Karpas-422 (cell line): ENCODE measurements at regions not wholly inside any gene's neighbourhood (a gene's known extent, or its start where the extent isn't known, plus 50 kb on each side); places are given as distances from the start of the nearest gene placed in this dataset.
"Not testable (repeated sequence)": the region's sequence is repeated elsewhere in the genome, so short reads cannot be mapped to it uniquely, and the experiment has no call there.

Experiments used
- DNase-seq: peaks from one replicate; pipeline ENCODE4 v3.0.0-alpha.2; 2015
- H2AFZ ChIP-seq: fragments of 200-600 bp; sonication (generic); 2 replicates; pipeline ENCODE4 v1.6.1; 2014; ENCODE audit warnings: antibody characterized with exemption, low read length, mixed read lengths
- H3K27ac ChIP-seq: fragments of 200-600 bp; sonication (generic); 2 replicates; pipeline ENCODE4 v1.5.1; 2014; ENCODE audit warnings: mild to moderate bottlenecking, low read length, moderate library complexity
- H3K27me3 ChIP-seq: fragments of 200-600 bp; sonication (generic); 2 replicates; pipeline ENCODE4 v1.6.1; 2014; ENCODE audit warnings: low read length, mixed read lengths
- H3K36me3 ChIP-seq: fragments of 200-600 bp; sonication (generic); 2 replicates; pipeline ENCODE4 v1.6.1; 2014; ENCODE audit warnings: low read length, mixed read lengths; ENCODE audit not compliant: insufficient read depth
- H3K4me1 ChIP-seq: fragments of 200-600 bp; sonication (generic); 2 replicates; pipeline ENCODE4 v1.6.1; 2014; ENCODE audit warnings: mild to moderate bottlenecking, low read length, mixed read lengths
- H3K4me2 ChIP-seq: fragments of 200-600 bp; sonication (generic); 2 replicates; pipeline ENCODE4 v1.6.1; 2014; ENCODE audit warnings: low read length, low read depth, mild to moderate bottlenecking; ENCODE audit not compliant: poor library complexity, severe bottlenecking
- H3K4me3 ChIP-seq: fragments of 200-600 bp; sonication (generic); 2 replicates; pipeline ENCODE4 v1.5.1; 2014; ENCODE audit warnings: mild to moderate bottlenecking, antibody characterized with exemption, low read length, mixed read lengths
- H3K79me2 ChIP-seq: fragments of 200-600 bp; sonication (generic); 2 replicates; pipeline ENCODE4 v1.6.1; 2014; ENCODE audit warnings: mild to moderate bottlenecking, low read length, mixed read lengths
- H3K9ac ChIP-seq: fragments of 200-600 bp; sonication (generic); 2 replicates; pipeline ENCODE4 v1.6.0; 2014; ENCODE audit warnings: low read length
- H3K9me2 ChIP-seq: fragments of 200-600 bp; sonication (generic), shearing (Covaris generic); replicated peaks from 2 replicates; pipeline ENCODE4 v1.6.0; 2014; ENCODE audit warnings: mild to moderate bottlenecking, low read length, moderate library complexity; ENCODE audit not compliant: insufficient read depth
- H3K9me3 ChIP-seq: fragments of 300-700, 200-600 bp; sonication (generic); 2 replicates; pipeline ENCODE4 v1.6.1; 2014; ENCODE audit warnings: low read length, mixed read lengths
- H4K20me1 ChIP-seq: fragments of 200-600 bp; sonication (generic); 2 replicates; pipeline ENCODE4 v1.6.1; 2014; ENCODE audit warnings: mild to moderate bottlenecking, antibody characterized with exemption, low read length, low read depth; ENCODE audit not compliant: insufficient read depth

DNA sequence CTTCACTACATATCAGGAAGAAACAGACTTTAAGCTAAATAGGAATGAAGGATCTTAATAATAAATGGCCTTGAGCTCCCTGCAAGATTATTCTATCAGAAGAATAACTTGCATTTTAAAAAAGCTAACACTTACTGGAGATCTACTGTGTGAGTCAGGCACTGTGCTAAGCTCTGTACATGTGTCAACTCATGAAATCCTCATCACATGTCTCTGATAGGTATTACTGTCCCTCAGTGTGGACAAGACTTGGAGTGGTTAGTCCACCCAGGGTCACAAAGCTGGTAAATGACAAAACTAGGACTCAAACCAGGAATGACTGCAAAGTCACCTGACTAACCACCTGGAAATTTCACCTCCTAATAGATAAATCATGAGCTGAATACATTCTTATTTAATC lies 57.1 kb upstream of the KCTD7 start:
- no peaks in the 10 kb centered on the region for H3K27me3 ChIP-seq
- no peak overlapping the region for H2AFZ ChIP-seq
- no peaks in the 10 kb centered on the region for H3K9me3 ChIP-seq
- no peak overlapping the region for H3K27ac ChIP-seq
- no peak for DNase-seq
- H3K79me2 ChIP-seq: peaks cover 88% of the 10 kb centered on the region
- H3K36me3 ChIP-seq: peaks cover 32% of the 10 kb centered on the region
- H3K4me2 ChIP-seq: no peak overlapping the region
- H3K4me3 ChIP-seq: no peak overlapping the region
- H3K9me2 ChIP-seq: no peaks in the 10 kb centered on the region
- no peaks in the 10 kb centered on the region for H3K4me1 ChIP-seq
- H4K20me1 ChIP-seq: peaks cover 4% of the 10 kb centered on the region; the same call in 1 of the 2 replicates
- no peak overlapping the region for H3K9ac ChIP-seq

DNA sequence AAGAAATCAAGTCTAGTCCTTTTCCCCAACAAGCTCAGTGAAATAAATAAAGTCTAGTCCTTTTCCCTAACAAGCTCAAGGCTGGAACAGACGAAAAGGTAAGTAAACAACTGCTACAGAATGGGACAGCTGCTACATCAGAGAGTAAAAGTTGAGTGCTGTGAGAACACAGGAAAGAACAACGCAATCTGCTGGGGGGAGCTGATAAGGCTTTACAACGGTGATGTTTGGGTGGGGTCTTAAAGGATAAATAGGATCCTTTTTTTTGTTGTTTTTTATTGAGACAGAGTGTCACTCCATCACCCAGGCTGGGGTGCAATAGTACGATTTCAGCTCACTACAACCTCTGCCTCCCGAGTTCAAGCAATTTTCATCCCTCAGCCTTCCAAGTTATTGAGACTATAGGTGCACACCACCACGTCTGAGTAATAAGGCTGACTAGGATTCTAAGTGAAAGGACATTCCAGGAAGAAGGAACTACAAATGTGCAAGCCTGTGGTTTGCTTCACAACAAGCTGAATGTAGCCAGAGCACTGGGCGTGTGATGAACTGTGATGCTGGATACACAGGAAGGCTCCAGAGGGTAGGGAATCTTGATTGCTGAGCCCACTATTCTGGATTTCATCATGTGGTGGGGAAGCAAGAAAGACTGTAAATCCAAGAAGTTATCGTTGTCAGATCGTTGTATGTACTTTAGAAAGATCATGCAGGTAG lies 54.7 kb upstream of the KCTD7 start:
- not testable (repeated sequence) for H3K9ac ChIP-seq, H2AFZ ChIP-seq, H3K9me3 ChIP-seq, H3K4me2 ChIP-seq, H3K9me2 ChIP-seq, H3K27me3 ChIP-seq, H3K4me3 ChIP-seq, H4K20me1 ChIP-seq, H3K27ac ChIP-seq, DNase-seq
- peaks cover 19% of the 10 kb centered on the region for H3K4me1 ChIP-seq
- peaks cover 88% of the 10 kb centered on the region for H3K79me2 ChIP-seq
- H3K36me3 ChIP-seq: peaks cover 31% of the 10 kb centered on the region; the same call in 1 of the 2 replicates

GRCh38 chr7:66574768-66575167 lies 53.9 kb upstream of the KCTD7 start:
- H3K79me2 ChIP-seq: peaks cover 88% of the 10 kb centered on the region
- DNase-seq: not testable (repeated sequence)

DNA sequence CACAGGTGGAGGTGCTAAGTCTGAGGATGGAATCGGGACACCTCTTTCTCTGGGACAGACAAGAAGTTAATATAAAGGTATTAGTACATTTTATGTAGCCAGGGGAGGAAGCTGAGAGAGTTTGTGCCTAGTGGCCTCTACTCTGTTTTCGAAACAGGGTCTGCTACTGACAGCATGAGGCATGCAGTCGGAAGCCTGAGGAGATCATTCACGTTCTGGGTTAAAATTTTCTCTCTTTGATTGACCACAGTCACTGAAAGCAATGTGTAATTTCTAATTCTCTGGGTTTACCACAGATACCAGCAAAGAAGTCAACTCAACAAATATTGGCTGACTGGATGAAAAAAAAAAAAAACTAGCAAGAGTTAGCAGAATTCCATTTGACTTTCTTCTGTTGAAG lies 53.3 kb upstream of the KCTD7 start:
- Histone ChIP-seq H3K79me2 (peaks cover 85% of the 10 kb centered on the region), H3K9ac (no peak overlapping the region)

More at GRCh38 chr7:66574768-66575167, 53.9 kb upstream of the KCTD7 start:
- not testable (repeated sequence) for H3K9ac ChIP-seq, H3K4me3 ChIP-seq, H3K9me3 ChIP-seq, H3K27ac ChIP-seq, H2AFZ ChIP-seq, H3K4me2 ChIP-seq, H3K9me2 ChIP-seq, H4K20me1 ChIP-seq, H3K27me3 ChIP-seq
- peaks cover 23% of the 10 kb centered on the region for H3K4me1 ChIP-seq
- peaks cover 29% of the 10 kb centered on the region; the same call in 1 of the 2 replicates for H3K36me3 ChIP-seq

GRCh38 chr7:66576646-66577045 lies 52.0 kb upstream of the KCTD7 start:
- Histone ChIP-seq H3K4me2 (no peak overlapping the region), H3K36me3 (peaks cover 29% of the 10 kb centered on the region; the same call in 1 of the 2 replicates), H3K4me3 (no peak overlapping the region), H2AFZ (no peak overlapping the region), H3K9me3 (no peaks in the 10 kb centered on the region), H3K27ac (no peak overlapping the region), H3K4me1 (peaks cover 33% of the 10 kb centered on the region), H3K27me3 (no peaks in the 10 kb centered on the region), H3K9ac (no peak overlapping the region), H3K79me2 (peaks cover 87% of the 10 kb centered on the region), H4K20me1 (peaks cover 10% of the 10 kb centered on the region; the same call in 1 of the 2 replicates), H3K9me2 (no peaks in the 10 kb centered on the region)
- no peak for DNase-seq

More for the DNA sequence above, 53.3 kb upstream of the KCTD7 start:
- H3K9me3 ChIP-seq: no peaks in the 10 kb centered on the region
- no peak for DNase-seq
- H3K4me1 ChIP-seq: peaks cover 23% of the 10 kb centered on the region
- no peak overlapping the region for H3K27ac ChIP-seq
- H3K27me3 ChIP-seq: no peaks in the 10 kb centered on the region
- no peak overlapping the region for H3K4me3 ChIP-seq
- no peaks in the 10 kb centered on the region for H3K9me2 ChIP-seq
- peaks cover 6% of the 10 kb centered on the region; the same call in 1 of the 2 replicates for H4K20me1 ChIP-seq
- H2AFZ ChIP-seq: no peak overlapping the region
- no peak overlapping the region for H3K4me2 ChIP-seq
- H3K36me3 ChIP-seq: peaks cover 29% of the 10 kb centered on the region; the same call in 1 of the 2 replicates
